ENCODE measurements at regions not wholly inside any gene's neighbourhood (a gene's known extent, or its start where the extent isn't known, plus 50 kb on each side); places are given as distances from the start of the nearest gene placed in this dataset.

DNA sequence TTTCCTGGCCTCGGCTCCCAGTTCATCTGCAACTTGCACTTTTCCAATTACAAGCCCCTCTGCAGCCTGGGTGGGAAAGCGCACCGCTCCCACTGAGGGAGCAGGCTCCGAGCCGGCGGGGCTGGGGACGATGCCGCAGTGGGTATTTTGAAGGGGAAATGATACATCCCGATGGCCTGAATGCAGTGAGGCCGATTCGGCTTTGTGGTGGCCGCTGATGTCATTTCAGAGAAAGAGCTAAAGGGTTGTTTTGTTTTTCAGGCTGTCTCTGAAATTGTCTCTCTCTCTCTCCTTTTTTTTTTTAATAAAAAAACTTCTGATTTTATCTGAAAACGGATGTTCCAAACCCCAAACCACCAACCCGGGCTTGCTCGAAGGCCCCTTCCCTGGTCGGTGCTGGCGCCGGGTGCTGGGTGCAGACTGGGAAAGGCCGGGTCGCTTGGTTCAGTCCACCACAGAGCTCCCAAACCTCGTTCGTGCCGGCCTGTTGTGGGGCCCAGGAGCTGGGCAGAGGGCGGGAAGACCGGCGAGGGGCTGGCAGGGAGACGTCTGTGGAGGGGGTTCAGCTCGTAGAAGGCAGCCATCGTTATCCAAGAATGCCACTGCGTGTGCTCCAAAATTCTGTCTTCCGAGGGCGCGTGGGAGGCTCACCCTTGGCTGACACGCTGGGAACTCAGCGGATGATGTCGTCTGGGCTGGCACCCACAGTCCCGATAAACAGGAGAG, 102.8 kb downstream of the FOXL1 start:
- POLR2A ChIA-PET, result no interaction called here
- CTCF ChIA-PET, result no interaction called here

- ChIA-PET POLR2A (no interaction called here), CTCF (no interaction called here)
Observed at GRCh38 chr16:86681757-86682106, 103.4 kb downstream of the FOXL1 start.

DNA sequence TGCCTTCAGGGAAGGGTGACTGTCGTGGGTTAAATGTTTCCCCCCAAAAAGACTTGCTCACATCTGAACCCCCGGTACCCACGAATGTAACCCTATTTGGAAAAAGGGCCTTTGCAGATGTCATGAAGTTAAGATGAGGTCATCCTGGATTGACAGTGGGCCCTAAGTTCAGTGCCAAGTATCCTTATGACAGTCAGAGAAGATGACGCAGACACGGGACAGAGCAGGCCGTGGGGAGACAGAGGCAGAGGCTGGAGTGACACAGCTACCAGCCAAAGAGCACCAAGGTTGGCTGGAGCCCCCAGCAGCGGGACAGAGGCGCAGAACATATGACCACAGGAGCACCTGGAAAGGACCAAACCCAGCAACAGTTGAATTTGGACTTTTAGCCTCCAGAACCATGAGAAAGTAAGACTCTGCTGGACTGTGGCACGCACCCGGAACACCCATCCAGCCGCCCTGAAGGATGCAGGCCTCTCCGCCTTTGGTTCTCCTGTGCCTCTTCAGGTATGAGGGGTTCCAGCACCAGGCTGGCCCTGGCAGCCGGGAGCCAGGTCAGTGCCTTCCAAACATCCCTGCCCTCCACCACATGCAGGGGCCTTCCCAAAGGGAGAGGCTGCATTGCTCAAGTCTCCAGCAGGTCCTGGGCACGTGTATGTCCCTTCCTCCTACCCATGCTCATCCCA, 104.0 kb downstream of the FOXL1 start:
- POLR2A ChIA-PET, result no interaction called here
- CTCF ChIA-PET, result no interaction called here

GRCh38 chr16:86683441-86684194, 105.3 kb downstream of the FOXL1 start:
- POLR2A ChIA-PET, result no interaction called here
- CTCF ChIA-PET, result no interaction called here

GRCh38 chr16:86685076-86685475, 106.7 kb downstream of the FOXL1 start:
- POLR2A ChIA-PET, result no interaction called here
- CTCF ChIA-PET, result interaction anchor here (0.6 kb wide), 1 partner anchor 35 kb away, joined by 3 read pairs; no protein-coding TSS in a partner anchor

- ChIA-PET POLR2A (no interaction called here), CTCF (no interaction called here)
Observed at GRCh38 chr16:86690970-86691369, 112.6 kb downstream of the FOXL1 start.

- ChIA-PET POLR2A (no interaction called here), CTCF (no interaction called here)
Observed at GRCh38 chr16:86692426-86692825, 114.1 kb downstream of the FOXL1 start.

- CTCF ChIA-PET, result no interaction called here
Observed at GRCh38 chr16:86693033-86693432, 114.7 kb downstream of the FOXL1 start.

GRCh38 chr16:86697715-86698114, 119.4 kb downstream of the FOXL1 start:
- ChIA-PET POLR2A (no interaction called here), CTCF (no interaction called here)

More at GRCh38 chr16:86693033-86693432, 114.7 kb downstream of the FOXL1 start:
- POLR2A ChIA-PET, result no interaction called here

DNA sequence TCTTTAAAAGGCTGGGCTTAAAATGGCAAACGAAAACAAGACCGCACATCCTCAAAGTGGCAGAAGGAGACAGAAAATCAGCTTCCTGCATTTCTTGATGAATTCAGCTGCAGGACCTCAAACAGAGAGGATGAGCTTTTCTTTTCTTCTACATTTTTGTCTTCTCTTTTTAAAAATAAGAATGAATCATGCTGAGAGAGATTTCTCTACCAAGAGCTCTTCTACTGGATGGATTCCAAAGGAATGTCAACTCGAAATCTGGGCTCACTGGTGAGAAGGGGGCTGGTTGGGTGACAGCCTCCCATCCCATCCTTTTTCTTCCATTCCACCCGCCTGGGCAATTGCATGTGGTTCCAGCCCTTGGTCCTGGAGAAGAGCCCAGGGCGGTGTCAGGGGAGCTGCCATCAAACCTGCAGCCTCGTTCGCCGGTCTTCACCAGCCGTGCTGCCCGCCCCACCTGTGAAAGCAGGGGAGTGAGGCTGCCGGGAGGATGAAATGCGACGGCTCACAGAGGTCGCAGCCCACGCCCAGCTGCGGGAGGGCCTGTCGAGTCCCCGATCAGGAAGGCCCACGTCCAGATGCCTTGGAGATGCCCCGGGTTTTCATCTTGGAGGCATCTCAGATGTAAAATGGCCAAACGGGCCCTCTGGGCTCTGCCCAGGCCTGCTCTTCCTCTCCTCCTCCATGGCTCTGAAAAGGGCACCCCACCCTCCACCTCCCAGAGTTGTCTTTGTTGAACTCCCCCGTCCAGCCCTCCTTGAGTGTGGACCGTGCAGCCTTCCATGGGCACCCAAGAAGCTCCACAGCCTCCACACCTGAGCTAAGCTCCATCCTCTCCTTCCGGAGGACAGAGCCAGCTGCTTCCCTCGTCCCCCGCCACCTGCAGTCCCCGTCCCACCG, 121.9 kb downstream of the FOXL1 start:
- CTCF ChIA-PET, result no interaction called here
- POLR2A ChIA-PET, result no interaction called here

- POLR2A ChIA-PET, result no interaction called here
- CTCF ChIA-PET, result no interaction called here
Observed at GRCh38 chr16:86701286-86701975, 123.1 kb downstream of the FOXL1 start.

DNA sequence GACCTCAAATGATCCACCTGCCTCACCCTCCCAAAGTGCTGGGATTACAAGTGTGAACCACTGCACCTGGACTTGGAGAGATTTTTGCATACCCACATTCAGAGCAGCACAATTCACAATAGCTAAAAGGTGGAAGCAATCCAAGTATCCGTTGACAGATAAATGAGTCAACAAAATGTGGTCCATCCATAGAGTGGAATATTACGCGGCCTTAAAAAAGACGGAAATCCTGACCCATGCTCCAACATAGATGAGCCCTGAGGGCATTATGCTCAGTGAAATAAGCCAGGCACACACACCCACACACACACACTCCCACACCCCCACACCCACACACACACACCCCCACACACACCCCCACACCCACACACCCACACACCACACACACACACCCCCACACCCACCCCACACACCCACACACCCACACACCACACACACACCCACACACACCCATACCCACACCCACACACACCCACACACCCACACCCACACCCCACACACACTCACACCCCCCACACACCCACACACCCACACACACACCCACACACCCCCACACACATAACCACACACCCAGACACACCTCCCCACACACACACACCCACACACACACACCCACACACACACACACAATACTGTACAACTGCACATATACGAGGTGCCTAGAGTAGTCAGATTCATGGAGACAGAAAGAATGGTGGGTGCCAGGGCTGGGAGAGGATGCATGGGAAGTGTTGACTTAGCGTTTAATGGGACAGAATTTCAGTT, 124.7 kb downstream of the FOXL1 start:
- CTCF ChIA-PET, result no interaction called here
- POLR2A ChIA-PET, result no interaction called here

DNA sequence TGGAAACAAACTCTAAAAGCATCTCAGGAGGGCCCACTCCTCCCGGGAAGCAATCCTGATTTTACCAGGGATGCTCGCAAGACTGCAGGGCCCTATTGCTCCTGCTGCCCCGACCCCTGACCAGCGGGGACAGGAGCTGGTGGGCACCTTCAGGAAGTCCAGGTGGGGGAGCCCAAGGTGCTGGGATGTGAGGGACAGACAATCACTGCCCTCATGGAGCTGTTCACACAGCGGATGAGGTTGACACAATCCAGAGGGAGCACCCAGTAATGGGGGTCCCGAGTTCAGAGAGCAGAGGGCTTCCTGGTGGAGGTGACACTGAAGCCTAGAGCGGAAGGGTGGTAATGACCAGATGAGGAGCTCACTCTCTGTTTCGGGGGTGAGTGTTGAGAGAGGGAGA, 126.2 kb downstream of the FOXL1 start:
- CTCF ChIA-PET, result no interaction called here
- POLR2A ChIA-PET, result no interaction called here

DNA sequence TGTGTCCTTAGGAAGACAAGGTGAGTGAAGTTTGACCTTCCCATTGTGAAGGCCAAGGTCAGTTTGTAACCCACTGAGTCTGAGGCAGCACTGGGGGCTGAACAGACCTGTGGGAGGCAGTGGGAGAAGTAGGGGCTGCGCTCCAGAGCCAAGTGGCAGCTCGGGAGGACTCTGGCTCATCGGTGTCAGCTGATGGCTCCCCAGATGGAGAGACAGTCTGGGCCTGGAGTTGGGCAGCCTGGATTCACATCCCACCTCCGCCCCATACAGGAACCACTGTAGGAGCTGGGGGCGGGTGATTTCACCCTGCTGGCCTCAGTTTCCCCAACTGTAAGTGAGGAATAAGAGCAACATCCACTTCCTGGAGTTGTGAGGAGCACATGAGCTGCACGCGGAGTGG, 128.4 kb downstream of the FOXL1 start:
- ChIA-PET POLR2A (no interaction called here), CTCF (no interaction called here)

GRCh38 chr16:86707171-86707570, 128.8 kb downstream of the FOXL1 start:
- POLR2A ChIA-PET, result no interaction called here

GRCh38 chr16:86707581-86707980, 129.2 kb downstream of the FOXL1 start:
- POLR2A ChIA-PET, result no interaction called here
- CTCF ChIA-PET, result no interaction called here

More at GRCh38 chr16:86707171-86707570, 128.8 kb downstream of the FOXL1 start:
- CTCF ChIA-PET, result no interaction called here

DNA sequence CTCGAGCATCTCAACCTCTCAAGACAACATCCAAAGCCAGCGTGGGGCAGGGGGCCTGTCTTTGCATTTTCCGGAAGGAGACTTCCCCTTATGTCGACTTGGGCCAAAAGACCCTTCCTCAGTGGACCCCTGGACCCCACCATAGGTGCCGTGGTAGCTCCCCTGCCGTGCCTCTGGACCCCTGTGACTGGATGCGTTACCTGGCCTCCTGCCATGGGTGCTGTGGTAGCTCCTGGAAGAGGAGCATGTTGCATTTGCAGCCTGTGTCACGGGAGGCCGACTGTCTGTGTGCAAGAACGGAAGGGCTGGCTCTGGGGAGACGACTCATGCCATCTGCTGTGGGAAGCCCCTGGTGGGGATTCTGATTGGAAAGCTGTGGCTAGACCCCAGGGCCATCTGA, 130.1 kb downstream of the FOXL1 start:
- ChIA-PET POLR2A (no interaction called here), CTCF (interaction anchor here (0.5 kb wide), 1 partner anchor 309 kb away, joined by 3 read pairs; no protein-coding TSS in a partner anchor)

- POLR2A ChIA-PET, result no interaction called here
Observed at GRCh38 chr16:86709103-86709502, 130.8 kb downstream of the FOXL1 start.

More at GRCh38 chr16:86709103-86709502, 130.8 kb downstream of the FOXL1 start:
- CTCF ChIA-PET, result interaction anchor here (0.5 kb wide), 1 partner anchor 309 kb away, joined by 3 read pairs; no protein-coding TSS in a partner anchor
